RPMI7951 (cell line): ENCODE measurements at regions not wholly inside any gene's neighbourhood (a gene's known extent, or its start where the extent isn't known, plus 50 kb on each side); places are given as distances from the start of the nearest gene placed in this dataset.

Experiments used
- DNase-seq: peaks from one replicate; pipeline ENCODE4 v3.0.0-alpha.2; 2012; ENCODE audit warnings: low read depth

DNA sequence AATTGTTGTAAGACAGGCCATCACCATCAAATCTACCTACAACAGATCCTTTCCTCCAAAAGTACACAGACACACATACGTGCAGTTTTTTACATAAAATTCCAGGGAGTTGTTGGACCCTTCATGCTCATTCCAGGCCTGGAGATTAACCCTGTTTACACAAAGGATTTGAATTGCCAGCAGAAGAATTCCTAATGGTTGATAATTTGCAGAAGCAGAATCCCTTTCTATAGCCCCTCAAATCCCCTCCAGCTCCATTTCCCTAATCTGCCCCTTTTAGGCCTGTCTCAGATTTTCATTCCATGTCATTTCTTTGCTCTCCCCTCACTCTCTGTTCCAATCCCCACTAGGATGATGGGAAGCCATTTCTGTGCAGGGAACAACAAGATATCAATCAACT lies 102.9 kb upstream of the TOX3 start:
- no peak for DNase-seq

DNA sequence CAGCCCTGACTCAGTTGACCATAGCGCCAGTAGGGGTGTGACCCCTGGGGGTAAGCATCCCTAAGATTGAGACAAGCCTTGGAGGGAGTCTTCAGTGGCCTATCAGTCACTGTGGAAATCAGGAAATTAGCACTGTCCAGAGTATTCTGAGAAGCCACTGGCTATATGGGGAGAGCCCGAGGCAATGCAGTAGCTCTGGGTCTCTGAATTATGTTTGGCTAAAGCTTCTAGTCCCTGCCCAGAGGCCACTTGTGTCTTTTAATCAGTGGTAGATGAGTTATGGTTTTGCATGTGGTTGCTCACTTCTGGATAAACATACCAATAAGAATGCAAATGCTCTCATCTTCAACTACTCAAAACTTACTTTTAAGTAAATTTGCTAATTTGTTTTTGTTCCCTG lies 100.6 kb upstream of the TOX3 start:
- DNase-seq = no peak

DNA sequence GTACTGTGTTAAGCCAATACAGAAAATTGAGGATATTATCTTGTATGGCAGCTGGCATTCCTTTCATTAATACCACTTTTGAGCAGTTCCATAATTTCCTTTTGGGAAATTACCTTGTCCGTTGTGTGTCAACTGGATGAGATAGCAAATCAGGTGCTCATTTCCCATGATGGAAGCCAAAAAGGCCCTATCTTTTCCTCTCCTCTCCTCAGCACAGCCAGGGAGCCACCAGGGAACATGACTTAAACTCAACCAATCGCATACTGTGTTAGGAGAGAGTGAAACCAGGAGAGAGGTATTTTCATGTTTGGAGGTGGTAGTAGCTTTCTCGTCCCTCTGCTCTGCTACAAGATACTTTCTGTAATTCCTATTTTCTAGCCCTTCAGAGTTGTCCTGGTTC lies 96.1 kb upstream of the TOX3 start:
- no peak for DNase-seq

DNA sequence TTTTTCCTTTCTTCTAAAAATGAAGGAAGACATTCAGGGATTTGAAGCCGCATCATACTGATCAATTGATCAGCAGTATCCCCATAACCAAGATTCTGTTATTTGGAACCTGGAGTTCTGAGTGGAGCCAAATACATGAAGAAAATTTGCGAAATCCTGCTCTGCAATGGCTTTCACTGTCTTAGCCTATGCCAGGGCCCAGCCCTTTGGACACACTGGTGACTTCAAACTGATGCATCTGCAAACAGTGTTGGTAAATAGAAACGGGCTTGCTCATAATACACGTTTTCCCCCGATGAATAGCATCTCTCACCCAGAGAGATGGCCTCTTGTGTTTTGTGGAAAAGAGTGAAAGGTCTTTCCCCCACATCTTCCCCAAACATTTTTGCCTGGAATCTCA lies 87.6 kb upstream of the TOX3 start:
- DNase-seq = no peak

DNA sequence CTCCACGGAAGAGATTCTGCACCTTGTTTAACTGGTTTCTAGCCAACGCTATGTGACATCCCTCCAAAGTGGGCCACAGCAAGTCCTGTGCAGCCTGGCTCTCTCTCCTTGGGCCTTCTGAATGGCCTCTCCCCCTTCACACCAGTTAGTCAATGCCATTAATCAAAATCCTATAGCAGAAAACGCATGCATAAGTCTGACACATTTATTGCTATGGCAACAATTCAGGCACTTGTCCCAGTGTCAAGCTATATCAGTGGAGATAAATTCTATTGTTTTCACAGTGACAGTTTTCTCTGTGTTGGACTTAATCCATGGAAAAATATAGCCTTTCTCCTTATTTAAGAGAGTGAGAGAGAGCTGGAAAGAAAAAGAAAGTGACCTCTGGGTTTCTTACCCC lies 87.2 kb upstream of the TOX3 start:
- DNase-seq = no peak

DNA sequence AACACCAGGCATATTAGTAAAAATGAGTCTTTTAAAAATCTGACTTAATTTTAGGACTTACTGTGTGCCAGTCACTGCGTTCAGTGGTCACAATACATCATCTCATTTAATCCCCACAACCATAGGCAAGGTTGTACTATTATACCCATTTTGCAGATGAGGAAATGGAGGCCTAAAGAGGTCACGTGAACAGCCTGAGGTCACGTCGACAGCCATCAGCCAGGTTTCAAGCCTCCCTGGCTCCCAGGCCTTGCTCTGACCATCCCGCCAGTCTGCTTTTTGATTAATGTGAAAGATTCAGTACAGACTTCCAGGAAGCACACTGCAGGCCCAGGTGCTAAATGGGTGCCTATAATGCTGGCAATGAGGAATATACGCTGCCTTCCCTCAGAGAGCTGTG lies 86.3 kb upstream of the TOX3 start:
- no peak for DNase-seq

DNA sequence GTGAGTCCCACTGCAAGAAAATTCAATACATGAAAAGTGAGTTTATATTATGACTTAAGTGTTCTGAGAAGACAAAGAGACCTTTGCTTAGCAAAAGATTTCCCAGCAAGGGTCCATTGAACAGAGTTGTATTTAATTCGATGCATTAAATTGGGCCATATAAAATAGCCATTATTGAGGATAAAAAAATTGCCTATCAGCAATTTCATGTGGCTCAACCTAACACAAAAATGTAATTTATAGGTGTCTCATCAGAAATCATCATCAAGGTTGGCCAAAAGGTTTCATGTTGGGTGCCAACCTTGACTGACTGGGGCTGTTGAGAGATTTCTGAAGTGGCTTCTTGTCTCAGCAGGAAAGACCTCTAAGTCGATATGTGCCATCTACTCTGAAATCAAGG lies 84.8 kb upstream of the TOX3 start:
- DNase-seq = no peak

DNA sequence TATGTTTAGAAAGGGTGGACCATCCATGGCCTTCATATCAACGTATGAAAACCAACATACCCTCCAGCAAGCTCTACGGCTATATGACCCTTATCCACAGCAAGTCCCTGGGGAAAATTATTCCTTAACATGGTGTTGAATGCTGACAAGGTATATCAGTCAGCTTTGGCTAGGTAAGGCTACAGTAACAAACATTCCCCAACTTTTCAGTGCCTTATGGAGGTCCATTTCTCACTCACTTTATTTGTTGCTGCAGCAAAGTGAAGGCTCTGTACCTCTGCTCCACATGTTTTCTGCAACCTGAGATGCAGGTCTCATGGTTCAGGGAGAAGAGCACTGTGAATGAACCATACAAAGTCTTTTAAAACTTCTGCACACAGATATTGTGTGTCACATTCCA lies 83.8 kb upstream of the TOX3 start:
- no peak for DNase-seq

DNA sequence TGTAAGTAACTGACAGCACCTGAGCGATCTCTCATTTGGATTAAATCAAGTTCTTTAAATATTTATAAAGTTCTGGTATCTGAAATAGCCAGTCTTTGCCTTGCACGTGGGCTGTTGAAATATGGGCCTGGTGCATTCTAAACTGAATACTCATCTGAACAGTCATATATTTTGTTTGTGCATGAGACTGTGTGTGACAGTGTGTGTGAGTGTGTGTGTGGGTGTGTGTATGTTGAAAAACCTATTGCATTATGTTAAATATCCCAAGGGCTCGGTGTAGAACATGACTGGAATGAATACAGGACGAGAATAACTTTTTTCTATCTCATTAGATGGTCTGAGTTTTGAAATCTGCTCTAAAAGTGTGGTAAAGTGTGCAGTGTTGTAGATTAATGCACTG lies 82.4 kb upstream of the TOX3 start:
- no peak for DNase-seq

DNA sequence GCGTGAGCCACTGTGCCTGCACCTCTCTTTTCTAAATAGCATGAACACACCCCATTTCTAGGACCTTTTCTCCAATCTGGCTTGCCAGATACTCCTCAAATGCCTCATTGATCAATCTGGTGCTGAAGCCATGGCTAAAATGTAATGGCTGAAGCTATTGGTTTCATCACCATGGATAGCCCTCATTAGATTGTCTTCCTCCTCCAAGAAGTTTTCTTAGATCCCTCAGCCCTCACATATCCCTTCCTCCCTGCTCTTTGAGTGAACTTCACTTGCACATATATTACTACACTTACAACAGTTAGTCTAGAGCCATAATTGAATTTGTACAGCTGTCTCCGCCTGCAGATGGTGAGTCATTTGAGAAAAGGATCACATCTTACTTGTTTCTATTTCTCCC lies 77.9 kb upstream of the TOX3 start:
- DNase-seq = no peak

DNA sequence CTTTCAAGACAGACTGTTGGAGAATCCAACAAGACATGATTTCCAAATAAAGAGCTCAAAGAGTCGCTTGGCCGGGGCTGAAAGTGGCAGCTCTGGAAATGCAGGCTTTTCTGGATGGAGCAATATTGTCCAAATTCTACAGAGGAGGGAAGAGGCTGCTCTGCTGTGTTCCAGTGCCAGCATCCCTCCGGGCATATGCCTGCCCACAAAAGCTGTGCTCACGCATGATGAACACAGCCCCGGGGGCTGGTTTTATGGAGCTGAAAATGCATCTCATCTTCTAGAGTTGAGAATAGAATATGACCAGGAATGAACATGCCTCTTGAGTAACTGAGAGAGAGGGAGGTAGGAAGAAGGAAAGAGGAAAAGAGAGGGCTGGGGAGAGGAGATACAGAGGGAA lies 74.7 kb upstream of the TOX3 start:
- no peak for DNase-seq

DNA sequence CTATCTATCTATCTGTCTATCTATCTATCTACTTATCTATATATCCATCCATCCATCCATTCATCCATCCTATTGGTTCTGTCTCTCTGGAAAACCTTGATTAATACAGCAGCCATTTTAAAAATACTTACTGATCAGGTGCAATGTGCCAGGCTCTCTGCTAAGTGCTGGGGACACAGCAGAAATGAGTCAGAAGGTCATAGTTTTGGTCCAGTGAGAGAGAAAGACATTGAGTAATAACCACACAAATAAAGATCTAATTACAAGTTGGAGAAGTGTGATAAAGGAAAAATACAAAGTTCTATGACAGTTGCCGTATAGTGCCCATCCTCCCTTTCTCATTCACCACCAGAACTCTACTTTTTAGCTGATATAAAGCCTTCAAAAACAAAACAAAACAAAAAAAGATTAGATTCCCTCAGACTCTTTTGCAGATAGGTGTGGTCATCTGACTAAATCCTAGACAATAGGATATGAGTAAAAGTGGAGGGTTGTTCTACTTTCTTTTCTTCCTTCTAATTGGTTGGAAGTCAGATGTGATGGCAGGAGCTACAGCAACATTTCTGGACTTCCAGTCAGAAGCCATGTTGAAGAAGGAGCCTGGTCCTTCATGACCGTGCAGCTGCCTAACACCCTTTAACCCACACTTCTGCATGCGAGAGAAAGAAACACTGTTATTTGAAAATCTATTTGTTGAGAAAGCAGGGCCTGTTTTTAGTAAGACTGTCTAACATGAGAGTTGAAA lies 72.0 kb upstream of the TOX3 start:
- no peak for DNase-seq

DNA sequence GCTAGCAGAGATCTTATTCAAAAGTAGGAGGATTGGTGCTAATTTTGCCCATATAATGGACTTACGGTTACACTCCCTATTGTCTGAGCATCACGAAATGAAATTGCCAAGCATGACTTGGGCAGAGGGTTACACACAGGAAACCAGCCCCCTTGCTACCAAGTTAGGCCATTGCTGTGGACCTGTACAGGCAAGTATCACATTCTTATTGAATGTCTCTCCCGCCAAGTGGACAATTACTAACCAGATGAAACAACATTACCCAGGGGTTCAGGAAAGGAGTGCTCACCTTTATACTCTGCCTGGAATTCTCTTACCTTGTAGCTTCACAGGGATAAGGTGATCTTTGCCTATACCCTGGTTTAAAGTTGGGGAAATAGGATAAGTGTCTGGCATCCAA lies 70.6 kb upstream of the TOX3 start:
- no peak for DNase-seq

DNA sequence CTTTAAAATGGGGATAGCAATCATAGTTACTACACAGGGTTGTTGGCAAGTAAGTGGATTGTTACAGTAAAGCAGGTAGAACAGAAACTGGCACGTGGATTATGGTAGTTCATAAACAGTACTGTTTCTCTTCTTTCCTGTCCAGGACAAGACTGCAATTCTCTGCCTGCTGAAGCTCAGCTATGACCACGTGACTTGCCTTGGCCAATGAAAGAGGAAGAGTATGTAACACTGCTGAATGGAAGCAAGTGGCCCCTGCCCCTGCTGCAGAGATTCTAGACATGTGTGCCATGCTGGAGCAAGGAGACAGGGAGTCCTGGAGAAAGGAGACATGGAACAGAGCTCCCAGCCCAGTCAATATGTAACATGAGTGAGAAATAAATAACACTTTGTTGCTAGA lies 66.6 kb upstream of the TOX3 start:
- DNase-seq = no peak

DNA sequence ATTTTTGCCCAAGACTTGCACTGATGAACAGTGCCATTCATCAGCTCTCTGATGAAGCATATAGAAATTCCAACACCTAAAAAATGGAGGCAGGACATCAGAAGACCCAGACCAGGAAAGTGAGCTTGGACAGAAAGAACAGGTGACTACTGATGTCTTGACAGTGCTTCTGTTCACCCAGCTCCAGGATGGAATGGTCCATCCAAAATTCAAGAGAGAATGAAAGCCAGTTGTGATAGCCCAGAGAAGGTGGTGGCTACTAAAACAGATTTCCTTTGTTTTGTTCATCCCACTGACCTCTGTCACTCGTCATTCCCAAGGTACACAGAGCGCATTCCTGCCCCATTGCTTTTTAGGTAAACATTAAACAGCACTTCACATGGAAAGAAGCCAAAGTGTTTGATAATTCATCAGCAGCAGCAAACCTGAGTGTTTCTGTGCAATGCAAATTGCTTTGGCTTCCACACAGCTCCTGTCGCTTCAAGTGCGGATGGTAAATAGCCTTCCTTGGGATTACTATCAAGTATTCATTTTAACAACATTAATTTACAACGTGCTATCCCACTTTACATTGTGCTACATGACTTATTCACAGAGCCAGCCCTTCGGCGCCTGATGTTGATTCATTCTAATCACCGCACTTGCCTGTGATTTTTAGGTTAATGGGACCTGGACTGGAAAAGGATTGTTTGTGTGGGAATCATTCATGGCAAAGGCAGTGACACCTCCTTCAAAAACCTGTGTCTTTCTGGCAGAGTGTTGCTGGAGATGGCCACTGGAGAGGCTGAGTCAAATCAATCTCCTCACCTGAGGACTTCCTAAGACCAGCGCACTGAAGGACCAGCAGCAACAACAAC lies 65.1 kb upstream of the TOX3 start:
- no peak for DNase-seq

DNA sequence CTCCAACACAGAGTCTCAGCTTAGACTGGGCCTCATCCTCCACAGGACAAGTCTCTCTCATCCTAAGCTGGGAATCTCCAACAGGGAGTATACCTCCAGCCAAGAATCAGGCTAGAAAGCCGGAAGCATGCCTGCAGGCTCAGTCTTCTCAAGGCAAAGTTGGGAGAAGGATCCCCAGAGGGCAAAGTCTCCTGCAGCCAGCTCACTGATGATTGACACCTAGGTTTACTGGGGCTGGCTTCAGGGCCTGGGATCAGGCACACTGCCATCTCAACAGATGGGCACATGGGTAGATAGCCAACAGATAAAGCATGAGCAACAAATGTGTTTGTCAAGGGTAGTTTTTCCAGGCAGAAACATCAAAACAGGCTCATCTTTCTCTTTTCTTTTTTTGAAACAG lies 56.1 kb upstream of the TOX3 start:
- no peak for DNase-seq

DNA sequence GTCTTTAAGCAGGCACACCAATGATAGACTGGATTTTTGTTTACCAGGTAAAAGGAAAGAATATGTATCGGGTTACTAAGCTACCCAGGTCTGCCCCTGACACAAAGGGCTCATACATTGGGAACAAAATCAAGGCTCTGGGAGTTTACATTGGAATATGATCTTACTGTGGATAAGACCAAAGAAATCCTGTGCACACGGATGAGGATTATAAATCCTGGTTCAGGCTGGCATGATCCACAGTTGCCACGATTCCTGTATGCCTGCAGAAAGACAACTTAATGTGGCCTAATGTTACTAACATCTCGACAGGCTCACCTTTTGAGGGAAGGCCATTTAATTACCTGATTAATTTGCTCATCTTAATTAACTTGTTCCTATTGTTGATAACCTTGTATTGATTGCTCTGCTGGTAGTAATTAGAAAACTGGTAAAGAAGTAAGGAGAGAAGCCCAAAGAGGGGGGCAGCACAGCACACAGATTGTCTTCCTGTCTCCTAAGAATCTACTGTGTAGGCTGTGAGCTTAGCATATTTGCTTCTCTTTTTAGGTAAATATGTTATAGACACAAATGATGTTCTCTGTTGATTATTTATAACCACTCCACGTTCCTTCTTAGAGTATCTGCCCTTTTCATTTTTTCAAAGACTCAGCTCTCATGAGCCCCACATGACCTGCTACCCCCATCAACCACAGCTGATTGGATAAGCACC lies 51.0 kb upstream of the TOX3 start:
- no peak for DNase-seq

DNA sequence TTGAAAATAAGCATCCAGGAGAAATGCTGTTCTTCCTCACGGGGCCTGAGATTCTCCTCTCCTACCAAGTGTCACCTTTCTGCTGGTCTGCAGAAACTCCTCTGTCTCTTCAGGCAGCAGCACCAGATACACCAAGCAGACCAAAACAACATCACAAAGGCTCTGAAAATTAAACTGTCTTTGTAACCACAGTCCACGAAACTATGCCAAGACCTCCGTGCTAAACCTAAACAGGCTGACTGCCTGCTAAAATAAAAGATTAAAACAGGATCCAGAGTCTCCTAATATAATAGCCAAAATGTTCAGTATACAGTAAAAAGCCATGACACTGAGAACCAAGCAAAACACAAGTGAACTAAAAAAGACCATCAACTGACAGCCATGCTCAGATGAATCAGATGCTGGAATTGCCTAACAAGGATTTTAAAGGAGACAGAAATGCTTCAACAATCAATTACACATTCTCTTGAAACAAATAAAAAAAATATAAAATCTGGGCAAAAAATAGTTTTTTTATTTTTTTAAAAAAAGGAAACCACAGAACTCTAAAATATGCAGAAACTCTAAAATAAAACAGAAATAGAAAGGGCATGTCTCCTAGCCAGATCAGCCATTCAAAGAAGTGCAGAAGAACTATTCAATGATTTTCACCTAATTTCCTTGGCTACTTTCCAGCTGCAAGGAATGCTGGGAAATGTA lies 50.3 kb upstream of the TOX3 start:
- no peak for DNase-seq
